Right hindlimb (tissue), 1 donor: ENCODE measurements at regions not wholly inside any gene's neighbourhood (a gene's known extent, or its start where the extent isn't known, plus 50 kb on each side); places are given as distances from the start of the nearest gene placed in this dataset.

Experiments
- DNase-seq: peaks from one replicate; pipeline ENCODE4 v3.0.0-alpha.2; 2018

DNA sequence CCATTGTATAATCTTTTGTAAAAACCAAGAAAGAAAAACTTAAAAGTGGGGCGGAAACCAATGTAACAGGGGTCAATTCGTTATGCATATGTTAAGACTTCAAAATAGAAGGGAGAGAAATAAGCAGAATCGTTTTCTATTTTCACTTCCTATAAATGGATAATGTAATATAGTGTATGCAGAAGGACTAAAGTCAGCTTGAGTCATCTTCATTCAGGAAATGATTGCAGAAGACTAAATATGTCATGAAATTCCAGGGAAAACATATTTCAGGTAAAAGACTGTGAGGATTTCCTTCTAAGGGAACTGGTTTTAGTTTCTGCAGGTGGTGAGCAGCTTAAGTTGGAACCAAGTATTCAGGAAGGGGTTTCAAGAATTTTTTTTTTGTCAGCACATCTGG, 753.3 kb downstream of the IRX1 start:
- no peak for DNase-seq

DNA sequence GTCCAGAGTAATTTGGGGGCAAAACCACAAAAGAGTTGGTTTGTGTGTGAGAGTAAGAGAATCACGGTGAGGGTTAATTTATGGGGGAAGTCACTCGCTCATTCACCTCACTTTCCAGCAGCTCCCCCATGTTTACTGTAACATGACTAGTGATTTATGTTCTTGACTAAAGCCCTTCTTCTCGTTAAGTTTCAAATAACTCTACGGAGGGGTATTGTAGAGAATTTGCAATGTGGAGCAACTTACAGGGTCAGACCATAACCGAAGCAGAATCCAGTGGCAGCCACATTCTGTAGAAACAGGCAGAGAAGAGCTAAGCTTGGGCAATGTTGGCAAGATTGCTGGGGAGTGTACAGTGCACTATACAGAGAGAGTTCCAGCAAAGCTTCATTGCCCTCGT, 760.6 kb downstream of the IRX1 start:
- DNase-seq: no peak

DNA sequence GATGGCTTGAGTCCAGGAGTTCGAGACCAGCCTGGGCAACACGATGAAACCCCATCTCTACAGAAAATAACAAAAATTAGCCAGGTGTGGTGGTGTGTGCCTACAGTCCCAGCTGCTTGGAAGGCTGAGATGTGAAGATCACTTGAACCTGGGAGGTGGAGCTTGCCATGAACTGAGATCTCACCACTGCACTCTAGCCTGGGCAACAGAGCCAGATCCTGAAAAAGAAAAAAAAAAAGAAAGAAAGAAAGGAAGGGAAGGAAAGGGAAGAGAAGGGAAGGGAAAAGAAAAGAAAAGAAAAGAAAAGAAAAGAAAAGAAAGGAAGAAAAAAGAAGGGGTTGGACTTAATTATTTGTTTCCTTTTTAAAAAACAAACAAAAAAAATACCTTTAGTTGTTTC, 764.2 kb downstream of the IRX1 start:
- DNase-seq: no peak

DNA sequence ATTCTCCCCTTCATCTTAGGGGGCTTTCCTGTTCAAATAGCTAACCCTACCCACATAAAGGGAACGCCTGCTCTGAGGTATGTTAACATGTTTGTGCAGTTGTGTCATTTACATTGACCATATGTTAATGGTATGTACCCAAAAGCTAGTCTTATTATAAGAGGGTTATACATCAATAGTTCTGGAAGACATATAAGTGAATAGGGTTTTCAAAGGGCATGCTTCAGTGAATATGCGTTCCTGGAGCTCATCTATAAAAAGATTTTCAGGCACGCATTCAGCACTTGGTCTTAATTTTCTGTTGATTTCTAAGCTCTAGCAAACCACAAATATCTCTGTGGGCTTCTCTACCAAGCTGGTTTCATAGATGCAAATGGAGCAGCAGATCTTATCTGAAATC, 766.1 kb downstream of the IRX1 start:
- DNase-seq: no peak

DNA sequence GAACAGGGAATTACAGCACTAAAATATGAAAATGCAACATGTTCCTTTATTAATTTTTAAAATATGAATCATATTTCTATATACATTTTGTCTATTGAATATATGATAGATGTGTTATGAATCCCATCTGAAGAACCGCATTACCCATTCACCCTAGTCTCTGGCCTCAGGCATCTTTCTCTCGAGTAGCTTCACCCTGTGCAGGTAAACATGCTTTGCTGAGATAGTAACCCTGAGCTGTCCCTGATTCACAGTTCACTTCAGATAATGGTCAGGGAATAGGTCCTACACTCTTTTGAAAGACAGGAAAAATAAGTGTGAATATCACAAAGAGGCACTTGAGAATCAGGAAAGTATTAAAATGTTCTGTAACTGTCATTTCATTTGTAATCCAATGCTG, 766.8 kb downstream of the IRX1 start:
- no peak for DNase-seq

DNA sequence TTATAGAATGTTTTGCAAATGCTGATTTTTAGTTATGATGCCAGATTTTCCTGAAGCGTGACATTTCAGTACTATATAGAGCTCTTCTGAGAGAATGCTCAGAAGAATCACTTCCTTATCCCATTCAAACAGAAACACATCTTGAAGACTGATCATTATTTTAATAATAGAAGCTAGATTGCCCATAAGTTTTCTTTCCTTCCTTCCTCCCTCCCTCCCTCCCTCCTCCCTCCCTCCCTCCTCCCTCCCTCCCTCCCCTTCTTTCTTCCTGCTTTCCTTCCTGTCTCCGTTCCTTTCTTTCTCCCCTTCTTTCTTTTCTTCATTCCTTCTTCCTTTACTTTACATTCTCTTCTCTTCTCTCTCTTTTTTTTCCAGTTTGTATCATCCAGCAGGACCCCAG, 767.4 kb downstream of the IRX1 start:
- DNase-seq: no peak

DNA sequence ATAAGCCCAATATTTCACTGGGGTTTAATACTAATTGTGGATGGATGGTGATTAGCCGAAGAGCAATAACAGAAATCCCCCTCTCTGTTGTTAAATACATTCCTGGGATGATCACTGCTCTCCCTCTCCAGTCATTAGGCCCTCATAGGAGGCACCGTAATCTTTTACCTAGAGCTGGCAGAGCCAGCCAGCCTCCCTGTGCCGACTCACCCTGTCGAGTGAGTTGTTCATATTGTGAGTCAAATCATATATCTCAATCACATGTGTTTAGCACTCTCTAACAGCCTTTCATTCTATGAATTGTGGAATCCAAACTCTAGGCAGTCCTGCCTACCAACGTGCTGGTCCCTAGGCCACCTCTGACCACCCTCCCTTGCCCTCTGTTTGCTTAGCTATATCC, 771.0 kb downstream of the IRX1 start:
- DNase-seq: no peak

DNA sequence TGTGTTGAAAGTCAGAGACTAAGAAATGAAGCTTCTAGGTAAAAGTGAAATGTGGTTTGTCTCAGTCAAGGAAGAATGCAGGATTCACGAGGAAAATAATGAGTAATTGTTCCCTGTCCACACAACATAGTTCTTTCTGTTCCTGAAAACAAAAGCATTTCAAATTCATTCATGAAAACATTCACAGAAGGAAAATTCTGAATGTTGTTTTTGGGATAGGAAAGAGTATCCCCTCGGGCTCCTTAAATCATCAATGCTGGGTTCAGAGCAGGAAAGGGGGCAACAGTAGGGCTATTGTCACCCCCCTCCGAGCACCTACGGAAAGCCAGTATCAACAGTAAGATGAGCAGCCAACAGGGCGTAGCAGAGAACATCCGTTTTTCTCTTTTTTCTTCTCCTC, 769.9 kb upstream of the ADAMTS16 start:
- DNase-seq: no peak

DNA sequence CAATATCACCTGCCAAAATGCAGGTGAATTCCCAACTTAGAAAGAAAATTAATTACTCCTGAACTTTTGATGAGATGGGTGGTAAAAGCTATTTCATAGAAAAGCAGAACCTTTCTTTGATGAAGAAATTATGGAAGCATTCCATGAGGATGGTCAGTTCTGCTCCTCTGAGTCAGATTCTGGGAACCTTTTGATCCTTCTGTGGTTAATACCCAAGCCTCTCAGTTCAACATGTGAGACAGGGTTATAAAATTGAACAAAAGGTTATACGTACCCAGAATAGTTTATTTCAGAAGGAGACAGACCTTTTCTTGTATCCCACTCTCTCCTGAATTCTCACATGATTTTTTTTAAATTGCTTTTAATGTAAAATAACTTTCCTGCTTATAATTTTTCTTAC, 767.6 kb upstream of the ADAMTS16 start:
- no peak for DNase-seq

DNA sequence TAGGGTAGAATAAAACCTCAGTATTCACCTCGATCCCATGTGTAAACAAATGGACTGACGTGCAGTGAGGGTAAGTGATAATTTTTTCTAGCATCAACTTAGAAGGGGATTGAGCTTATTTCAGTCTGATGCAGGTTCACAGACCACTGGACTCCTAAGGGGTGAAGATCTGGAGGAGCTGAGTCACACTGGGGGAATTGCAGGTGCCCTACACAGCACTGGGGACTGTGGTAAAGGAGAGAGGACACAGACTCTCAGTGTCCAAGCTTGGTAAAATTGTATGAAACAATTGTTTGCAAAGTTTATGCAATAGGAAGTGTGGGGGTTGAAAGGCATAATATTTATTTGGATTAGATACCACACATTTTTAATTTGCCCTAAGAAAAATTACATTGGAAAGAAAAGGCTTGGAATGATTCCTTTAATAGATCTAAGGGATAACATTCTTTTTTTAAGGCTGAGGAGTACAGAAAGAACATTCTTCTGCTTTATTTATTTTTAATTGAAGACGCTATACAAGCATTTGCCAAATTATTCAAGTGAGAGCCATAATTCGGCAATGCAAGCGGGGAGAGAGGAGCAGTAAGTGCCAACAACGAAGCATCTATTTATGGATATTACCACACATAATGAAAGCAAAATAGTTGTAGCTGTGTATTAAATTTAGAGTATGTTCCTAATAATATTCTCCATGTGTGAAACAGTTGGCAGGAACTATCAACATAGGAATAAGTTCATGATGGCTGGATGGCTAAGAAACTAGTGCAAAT, 766.9 kb upstream of the ADAMTS16 start:
- no peak for DNase-seq

DNA sequence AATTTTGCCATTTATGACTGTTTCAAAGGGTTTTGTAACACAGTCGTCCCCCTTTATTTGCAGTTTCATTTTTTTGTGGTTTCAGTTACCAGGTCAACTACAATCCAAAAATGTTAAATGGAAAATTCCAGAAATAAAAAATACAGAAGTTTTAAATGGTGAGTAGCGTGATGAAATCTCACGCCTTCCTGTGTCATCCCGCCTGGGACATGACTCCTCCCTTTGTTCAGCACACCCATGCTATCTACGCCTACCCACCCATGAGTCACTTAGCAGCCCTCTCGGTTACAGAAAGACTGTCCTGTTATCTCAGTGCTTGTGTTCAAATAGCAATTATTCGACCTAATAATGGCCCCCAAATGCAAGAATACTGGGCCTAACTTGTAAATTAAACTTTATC, 765.3 kb upstream of the ADAMTS16 start:
- DNase-seq: no peak

DNA sequence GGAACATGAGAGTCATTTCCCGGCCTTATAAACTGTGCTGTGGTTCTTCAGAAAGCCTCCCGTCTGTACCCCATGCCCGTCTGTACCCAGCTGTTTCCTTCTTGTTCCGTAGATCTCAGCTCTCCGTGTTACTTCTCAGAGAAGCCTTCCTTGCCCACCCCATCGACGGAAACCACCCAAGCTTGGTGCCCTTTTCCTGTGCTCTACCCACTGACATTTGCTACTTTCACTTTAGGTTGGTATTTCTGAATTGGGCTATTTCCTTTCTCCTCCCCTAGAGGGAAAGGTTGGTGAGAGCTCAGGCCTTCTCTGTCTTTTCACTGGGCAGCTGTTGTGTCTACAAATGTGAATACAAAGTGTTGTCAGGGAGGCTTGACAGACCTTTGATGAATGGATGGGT, 764.5 kb upstream of the ADAMTS16 start:
- no peak for DNase-seq

DNA sequence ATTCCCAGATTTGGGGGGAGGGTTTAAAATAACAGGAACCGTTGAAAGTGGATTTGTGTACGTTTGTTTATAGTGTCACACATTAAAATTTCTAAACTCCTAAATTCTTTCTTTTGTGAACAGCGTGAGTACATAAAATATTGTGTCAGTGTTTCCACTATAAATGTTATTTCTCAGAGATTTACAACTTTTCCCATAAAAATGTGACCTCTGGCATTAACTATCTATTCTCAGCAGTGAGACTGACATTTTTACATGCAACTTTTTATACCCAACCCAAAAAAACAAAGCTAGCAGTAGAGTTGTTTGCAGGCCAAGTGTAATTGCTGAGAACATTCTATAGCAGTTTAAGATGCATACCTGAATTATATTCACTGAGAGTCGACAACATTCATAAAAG, 757.0 kb upstream of the ADAMTS16 start:
- no peak for DNase-seq

DNA sequence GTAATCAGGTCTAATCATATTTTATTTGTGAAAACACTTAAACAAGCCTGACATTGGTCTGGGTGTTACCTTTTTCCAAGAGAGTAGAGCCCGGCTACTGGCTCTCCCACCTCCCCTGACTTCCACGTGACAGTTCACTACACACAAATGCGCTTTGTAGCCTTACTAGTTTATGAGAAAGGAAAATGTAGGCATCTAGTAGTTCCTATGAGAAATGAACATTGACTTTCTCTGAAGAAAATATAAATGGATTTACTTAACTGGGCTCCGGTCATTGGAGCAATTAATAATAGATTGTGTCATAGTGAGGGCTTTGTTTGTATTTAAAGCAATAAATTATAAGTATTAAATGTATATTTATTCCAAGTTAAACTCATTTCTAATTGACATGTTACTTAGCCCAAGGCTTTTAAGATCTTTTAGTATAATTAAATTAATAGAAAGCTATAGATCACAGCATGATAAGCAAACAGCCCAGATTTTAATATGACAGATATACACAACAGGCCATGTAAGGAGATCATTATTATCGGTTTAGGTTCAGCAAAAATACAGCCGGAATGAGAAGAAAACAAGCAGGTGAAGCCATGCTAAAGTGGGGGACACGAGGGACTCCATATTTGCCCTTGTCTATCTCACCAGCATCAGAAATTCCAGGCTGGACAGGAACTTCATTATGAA, 756.5 kb upstream of the ADAMTS16 start:
- DNase-seq: no peak

DNA sequence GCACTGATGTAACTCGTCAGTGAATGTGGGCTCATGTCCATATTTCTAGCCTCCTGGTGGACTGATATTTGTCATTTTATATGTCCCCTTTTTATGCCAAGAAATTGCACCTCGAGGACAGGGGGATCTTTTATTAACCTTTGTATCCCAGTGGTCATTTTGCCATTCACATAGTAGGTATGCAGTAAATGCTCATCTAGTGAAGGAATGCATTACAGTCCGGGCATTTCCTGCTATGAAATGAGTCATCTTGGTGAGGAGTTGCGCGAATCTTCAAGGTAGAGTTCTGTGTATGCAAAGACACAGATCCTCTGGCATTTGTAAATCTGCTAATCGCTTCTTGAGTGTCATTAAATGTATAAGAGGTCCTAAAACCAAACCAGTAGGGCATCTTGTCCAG, 755.5 kb upstream of the ADAMTS16 start:
- no peak for DNase-seq

DNA sequence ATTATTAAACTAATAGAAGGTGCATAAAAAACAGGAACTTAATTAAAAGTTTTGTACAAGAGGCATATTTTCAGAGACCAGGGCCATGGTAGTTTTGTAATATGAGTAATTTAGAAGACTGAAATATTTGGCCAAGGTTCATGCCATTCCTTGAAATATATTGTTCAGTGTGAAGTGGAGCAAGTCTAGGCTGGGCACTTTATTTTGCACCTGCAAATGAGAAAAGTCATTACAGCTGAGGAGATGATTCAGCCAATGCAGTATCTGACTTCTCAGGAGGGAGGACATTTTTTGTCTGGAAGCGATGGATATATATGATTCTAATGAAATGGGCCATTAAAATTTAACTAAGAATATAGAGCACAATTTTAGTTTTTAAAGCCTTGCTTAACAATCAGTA, 754.0 kb upstream of the ADAMTS16 start:
- DNase-seq: no peak

DNA sequence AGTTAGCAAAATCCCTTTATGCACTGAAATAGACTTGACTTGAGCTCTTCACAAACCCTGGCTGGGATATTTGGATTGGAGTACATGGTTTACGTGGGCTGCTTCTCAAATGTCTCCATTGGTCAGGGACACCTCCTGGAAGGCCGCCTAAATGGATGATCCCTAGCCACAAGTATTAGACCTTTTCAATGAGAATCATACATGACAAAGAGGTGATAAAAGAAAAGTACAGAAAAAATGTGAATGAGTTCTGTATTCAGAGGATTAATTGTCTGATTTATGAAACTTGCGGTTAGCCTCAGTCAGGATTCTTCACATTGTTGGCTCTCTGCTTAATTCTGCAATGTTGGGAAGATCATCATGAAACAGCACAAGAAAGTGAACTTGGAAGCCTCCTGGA, 752.8 kb upstream of the ADAMTS16 start:
- DNase-seq: no peak

DNA sequence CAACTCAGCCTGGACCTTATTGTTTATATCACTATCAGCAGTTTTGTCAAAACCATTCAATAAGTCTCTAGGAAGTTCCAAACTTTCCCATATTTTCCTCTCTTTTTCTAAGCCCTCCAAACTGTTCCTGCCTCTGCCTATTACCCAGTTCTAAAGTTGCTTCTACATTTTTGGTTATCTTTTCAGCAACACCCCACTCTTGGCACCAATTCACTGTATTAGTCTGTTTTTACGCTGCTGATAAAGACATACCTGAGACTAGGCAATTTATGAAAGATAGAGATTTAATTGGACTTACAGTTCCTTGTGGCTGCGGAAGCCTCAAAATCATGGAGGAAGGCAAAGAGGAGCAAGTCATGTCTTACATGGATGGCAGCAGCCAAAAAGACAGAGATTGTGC, 744.4 kb upstream of the ADAMTS16 start:
- DNase-seq: no peak

DNA sequence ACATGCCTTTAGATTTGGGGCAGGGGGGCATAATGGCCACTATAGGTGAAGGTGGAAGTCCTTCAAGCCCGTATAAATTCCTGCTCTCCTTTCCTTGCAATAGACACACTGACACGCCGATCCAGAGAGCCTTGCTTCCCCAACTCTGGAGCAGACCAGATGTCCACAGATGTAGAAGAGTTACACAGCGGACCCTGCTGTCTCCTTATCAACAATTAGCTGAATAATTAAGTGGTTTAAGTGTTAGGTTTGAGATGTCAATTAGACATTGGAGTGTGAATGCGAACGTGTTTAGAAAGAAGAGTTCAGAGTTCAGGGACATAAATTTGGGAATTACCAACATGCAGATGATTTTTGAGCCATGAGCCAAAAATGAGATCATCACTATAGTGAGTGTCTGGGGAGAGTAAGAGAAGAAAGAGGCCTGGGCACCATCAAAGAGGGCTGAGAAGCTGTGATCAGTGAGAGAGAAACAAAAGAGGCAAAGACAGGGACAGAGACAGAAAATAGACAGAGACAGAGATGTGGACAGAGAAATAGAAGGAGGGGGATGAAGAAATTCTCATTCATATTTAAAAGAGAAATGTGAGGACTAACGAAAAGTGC, 734.4 kb upstream of the ADAMTS16 start:
- no peak for DNase-seq

DNA sequence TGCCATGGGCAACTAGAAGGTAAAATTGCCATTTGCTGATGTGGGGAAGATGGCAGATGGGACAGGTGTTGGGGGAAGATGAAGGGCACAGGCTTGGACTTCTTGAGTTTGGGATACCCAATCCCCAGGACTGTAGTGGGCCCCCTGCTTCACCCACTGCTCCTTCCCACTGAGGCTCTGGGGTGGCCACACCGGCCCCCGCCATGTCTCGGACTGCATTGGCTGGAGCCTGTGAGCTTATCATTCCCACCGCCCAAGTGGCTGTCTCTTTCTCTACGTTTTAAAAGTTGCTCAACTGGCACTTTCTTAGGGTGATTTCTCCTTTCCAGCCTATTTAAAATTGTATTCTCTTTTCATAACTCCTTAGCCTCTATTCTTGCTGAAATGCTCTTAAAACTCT, 730.0 kb upstream of the ADAMTS16 start:
- no peak for DNase-seq

DNA sequence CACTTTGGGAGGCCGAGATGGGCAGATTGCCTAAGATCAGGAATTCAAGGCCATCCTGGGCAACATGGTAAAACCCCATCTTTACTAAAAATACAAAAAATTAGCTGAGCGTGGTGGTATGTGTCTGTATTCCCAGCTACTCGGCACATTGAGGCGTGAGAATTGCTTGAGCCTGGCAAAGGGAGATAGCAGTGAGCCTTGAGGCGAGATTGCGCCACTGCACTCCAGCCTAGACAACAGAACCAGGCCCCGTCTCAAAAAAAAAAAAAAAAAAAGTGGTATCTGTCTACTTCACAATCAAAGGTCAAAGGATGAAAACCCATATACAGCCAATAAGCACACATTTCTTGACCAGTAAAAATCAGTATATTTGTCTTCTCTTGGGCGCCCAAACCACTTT, 728.5 kb upstream of the ADAMTS16 start:
- no peak for DNase-seq

DNA sequence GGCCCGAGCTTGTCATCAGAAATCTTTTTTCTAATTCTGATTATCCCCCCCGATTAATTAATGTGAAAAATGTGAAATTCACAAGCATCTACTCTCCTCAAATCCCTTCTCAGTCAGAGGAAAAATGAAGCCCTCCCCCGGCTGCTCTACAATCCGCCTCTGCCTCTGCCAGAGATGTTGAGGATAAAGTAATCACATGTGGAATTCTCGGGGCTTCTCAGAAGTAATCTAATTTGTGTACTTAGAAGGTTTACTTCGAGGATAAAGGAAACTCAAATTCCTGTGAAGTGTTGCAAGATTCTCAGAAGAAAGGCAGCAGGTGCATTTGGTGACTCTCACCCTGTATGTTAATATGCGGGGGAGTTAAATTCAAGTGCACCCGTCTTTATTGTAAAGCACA, 726.1 kb upstream of the ADAMTS16 start:
- no peak for DNase-seq

DNA sequence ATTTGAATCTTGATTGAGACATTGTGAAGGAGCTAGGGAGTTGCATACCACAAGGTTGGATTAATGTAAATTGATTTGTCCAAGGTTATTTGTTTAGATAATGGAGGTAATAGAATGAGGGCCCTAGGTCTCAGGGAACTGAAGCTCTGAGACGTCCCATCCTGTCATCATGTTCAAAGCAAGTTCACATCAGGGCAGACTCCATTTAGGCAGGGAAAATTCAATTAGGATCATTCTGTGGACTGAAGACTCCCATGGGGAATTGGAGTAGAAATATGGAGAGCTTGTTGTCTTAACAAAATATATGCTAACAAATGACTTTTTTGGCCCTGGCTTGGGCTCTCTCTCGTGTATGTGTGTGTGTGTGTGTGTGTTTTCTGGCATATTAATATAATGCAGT, 722.0 kb upstream of the ADAMTS16 start:
- no peak for DNase-seq

DNA sequence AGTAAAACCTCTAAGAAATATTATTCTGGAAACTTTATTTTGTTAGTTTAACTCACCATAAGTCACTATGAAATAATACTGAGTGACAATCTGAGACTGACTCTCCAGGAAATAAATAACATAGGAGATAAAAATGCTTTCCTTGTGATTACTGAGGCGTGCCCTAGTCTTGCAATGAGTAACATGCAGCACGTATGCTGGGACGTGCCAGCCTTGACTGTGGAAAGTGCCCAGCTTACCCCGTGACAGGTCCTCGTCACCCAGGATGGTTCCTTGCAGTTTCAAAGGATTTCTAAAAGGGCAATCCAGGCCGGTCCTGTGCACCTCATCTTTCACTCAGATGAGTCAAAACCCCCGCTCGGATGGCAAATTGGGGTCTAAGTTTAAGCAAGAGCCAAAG, 720.8 kb upstream of the ADAMTS16 start:
- no peak for DNase-seq

DNA sequence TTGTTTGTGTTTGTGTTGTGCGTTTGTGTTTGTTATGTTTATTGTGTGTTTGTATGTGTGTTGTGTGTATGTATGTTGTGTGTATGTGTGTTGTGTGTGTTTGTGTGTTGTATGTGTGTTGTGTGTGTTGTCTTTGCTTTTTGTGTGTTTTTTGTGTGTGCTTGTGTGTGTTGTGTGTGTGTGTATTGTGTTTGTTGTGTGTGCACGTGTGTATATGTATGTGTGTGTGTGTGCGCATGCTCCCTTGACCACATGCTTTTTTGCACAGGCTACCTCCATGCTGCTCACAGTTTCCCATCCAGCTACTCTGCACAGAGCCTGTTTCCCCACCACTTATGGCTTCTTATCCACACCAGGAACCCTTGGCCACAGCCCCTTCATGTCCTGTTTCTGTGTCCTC, 720.0 kb upstream of the ADAMTS16 start:
- no peak for DNase-seq
